Astrocyte (in vitro differentiated cells and primary cell): ENCODE measurements at regions not wholly inside any gene's neighbourhood (a gene's known extent, or its start where the extent isn't known, plus 50 kb on each side); places are given as distances from the start of the nearest gene placed in this dataset.

Experiments used
- DNase-seq: peaks from one replicate; pipeline ENCODE4 v3.0.0-alpha.2; 2010; ENCODE audit warnings: low read depth
- FAIRE-seq: peaks from 2 replicates; lab custom pipeline; 2011; peaks lifted over from hg19 to GRCh38; lab: Jason Lieb, UNC
- H2AFZ ChIP-seq: 2 replicates; pipeline ENCODE4 v1.6.0; 2012; ENCODE audit warnings: low read depth, low read length, inconsistent platforms
- H3K27ac ChIP-seq: 2 replicates; pipeline ENCODE4 v1.5.1; 2011; ENCODE audit warnings: low read depth, low read length, inconsistent platforms
- H3K27me3 ChIP-seq: 2 replicates; pipeline ENCODE4 v1.6.0; 2011; ENCODE audit warnings: low read length, inconsistent platforms; ENCODE audit not compliant: insufficient read depth
- H3K36me3 ChIP-seq: 2 replicates; pipeline ENCODE4 v1.5.1; 2011; ENCODE audit warnings: low read length, inconsistent platforms; ENCODE audit not compliant: insufficient read depth
- H3K4me1 ChIP-seq: 2 replicates; pipeline ENCODE4 v1.5.1; 2011; ENCODE audit warnings: low read length, inconsistent platforms; ENCODE audit not compliant: insufficient read depth
- H3K4me2 ChIP-seq: 2 replicates; pipeline ENCODE4 v1.6.0; 2012; ENCODE audit warnings: low read length, inconsistent platforms
- H3K4me3 ChIP-seq: 2 replicates; pipeline ENCODE4 v1.5.1; 2011; ENCODE audit warnings: low read depth, mild to moderate bottlenecking, low read length, inconsistent platforms; ENCODE audit not compliant: insufficient read depth
- H3K79me2 ChIP-seq: 2 replicates; pipeline ENCODE4 v1.6.0; 2012; ENCODE audit warnings: mild to moderate bottlenecking, low read length, inconsistent platforms; ENCODE audit not compliant: insufficient read depth
- H3K9ac ChIP-seq: 2 replicates; pipeline ENCODE4 v1.6.0; 2012; ENCODE audit warnings: mild to moderate bottlenecking, low read length, inconsistent platforms
- H3K9me3 ChIP-seq: 2 replicates; pipeline ENCODE4 v1.5.1; 2012; ENCODE audit warnings: low read depth, mild to moderate bottlenecking, low read length, inconsistent platforms; ENCODE audit not compliant: insufficient read depth
- H4K20me1 ChIP-seq: 2 replicates; pipeline ENCODE4 v1.6.0; 2012; ENCODE audit warnings: low read length, inconsistent platforms; ENCODE audit not compliant: insufficient read depth
- H3K27ac Mint-ChIP-seq: one replicate; pipeline ENCODE4 v1.8.0; 2021; ENCODE audit warnings: mild to moderate bottlenecking, mixed read lengths; ENCODE audit not compliant: unreplicated experiment
- H3K27me3 Mint-ChIP-seq: one replicate; pipeline ENCODE4 v1.8.0; 2021; ENCODE audit warnings: low read depth, mixed read lengths; ENCODE audit not compliant: unreplicated experiment
- H3K36me3 Mint-ChIP-seq: one replicate; pipeline ENCODE4 v1.8.0; 2021; ENCODE audit warnings: low read depth, mixed read lengths; ENCODE audit not compliant: unreplicated experiment
- H3K4me1 Mint-ChIP-seq: one replicate; pipeline ENCODE4 v1.8.0; 2021; ENCODE audit warnings: low read depth, mixed read lengths; ENCODE audit not compliant: unreplicated experiment
- H3K4me3 Mint-ChIP-seq: one replicate; pipeline ENCODE4 v1.8.0; 2021; ENCODE audit warnings: mild to moderate bottlenecking, moderate library complexity, mixed read lengths; ENCODE audit not compliant: unreplicated experiment
- H3K9me3 Mint-ChIP-seq: one replicate; pipeline ENCODE4 v1.8.0; 2021; ENCODE audit warnings: mild to moderate bottlenecking, mixed read lengths; ENCODE audit not compliant: unreplicated experiment
- EZH2 ChIP-seq: IDR thresholded peaks from 2 replicates; pipeline ENCODE4 v1.6.1; 2012; ENCODE audit warnings: mild to moderate bottlenecking, low read length, inconsistent platforms; ENCODE audit not compliant: insufficient read depth
- TF ChIP-seq, protein P1 (sequence below): IDR thresholded peaks from 2 replicates; pipeline ENCODE4 v1.5.1; 2011; ENCODE audit warnings: low read depth, mild to moderate bottlenecking, inconsistent platforms, low read length, moderate library complexity; ENCODE audit not compliant: insufficient read depth

DNA sequence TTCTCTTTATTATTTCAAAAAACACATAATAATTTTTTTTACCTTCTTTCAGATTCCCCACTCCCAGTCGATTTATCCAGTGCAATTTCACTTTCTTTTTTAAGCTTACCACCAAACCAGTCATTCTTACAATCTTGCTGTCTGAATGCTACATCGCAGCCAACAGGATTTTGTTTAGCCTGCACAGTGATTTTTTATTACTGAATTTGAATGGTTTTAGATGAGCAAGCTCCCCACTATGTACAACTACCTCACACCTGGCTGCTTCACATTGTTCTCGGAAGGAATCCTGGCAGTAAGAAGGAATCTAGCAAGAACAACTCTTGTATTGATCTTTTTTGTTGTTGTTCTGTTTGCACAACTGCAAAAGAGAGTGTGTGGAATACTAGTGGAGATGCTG lies 668.1 kb upstream of the WWC1 start:
- peaks cover 6% of the 10 kb centered on the region for H3K36me3 Mint-ChIP-seq
- FAIRE-seq (no peak), DNase-seq (peak; percentile 43)
- no peak for TF ChIP-seq EZH2
- TF ChIP-seq, protein P1, sequence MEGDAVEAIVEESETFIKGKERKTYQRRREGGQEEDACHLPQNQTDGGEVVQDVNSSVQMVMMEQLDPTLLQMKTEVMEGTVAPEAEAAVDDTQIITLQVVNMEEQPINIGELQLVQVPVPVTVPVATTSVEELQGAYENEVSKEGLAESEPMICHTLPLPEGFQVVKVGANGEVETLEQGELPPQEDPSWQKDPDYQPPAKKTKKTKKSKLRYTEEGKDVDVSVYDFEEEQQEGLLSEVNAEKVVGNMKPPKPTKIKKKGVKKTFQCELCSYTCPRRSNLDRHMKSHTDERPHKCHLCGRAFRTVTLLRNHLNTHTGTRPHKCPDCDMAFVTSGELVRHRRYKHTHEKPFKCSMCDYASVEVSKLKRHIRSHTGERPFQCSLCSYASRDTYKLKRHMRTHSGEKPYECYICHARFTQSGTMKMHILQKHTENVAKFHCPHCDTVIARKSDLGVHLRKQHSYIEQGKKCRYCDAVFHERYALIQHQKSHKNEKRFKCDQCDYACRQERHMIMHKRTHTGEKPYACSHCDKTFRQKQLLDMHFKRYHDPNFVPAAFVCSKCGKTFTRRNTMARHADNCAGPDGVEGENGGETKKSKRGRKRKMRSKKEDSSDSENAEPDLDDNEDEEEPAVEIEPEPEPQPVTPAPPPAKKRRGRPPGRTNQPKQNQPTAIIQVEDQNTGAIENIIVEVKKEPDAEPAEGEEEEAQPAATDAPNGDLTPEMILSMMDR: no peak
- Histone ChIP-seq H3K9ac (peak overlapping the region; percentile 25), H3K79me2 (no peaks in the 10 kb centered on the region), H3K9me3 (no peaks in the 10 kb centered on the region), H3K36me3 (no peaks in the 10 kb centered on the region), H3K4me1 (peaks cover 5% of the 10 kb centered on the region), H3K27me3 (no peaks in the 10 kb centered on the region), H4K20me1 (no peaks in the 10 kb centered on the region), H3K27ac (no peak overlapping the region), H3K4me3 (no peak overlapping the region), H3K4me2 (peak overlapping the region; percentile 60), H2AFZ (peak overlapping the region; percentile 37)
- H3K4me3 Mint-ChIP-seq: no peak overlapping the region
- H3K9me3 Mint-ChIP-seq: peaks cover 6% of the 10 kb centered on the region
- H3K27me3 Mint-ChIP-seq: no peaks in the 10 kb centered on the region
- peaks cover 14% of the 10 kb centered on the region for H3K4me1 Mint-ChIP-seq
- H3K27ac Mint-ChIP-seq: no peak overlapping the region

DNA sequence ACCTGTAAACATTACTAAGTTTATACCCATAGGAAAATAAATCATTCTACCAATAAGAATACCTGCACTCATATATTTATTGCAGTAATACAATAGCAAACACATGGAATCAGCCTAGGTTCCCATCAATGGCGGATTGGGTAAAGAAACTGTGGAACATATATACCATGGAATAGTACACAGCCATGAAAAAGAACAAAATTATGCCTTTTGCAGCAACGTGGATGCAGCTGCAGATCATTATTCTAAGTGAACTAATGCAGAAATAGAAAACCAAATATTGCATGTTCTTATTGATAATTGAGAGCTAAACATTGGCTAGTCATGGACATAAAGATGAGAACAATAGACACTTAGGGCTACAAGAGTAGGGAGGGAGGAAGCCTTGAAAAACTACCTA lies 667.4 kb upstream of the WWC1 start:
- Histone ChIP-seq H3K79me2 (no peaks in the 10 kb centered on the region), H3K27me3 (no peaks in the 10 kb centered on the region), H3K4me3 (no peak overlapping the region), H3K9ac (no peak overlapping the region), H3K4me2 (no peak overlapping the region), H3K27ac (no peak overlapping the region), H3K9me3 (no peaks in the 10 kb centered on the region), H3K36me3 (no peaks in the 10 kb centered on the region), H2AFZ (no peak overlapping the region), H3K4me1 (peaks cover 5% of the 10 kb centered on the region), H4K20me1 (no peaks in the 10 kb centered on the region)
- H3K36me3 Mint-ChIP-seq: peaks cover 6% of the 10 kb centered on the region
- DNase-seq (no peak), FAIRE-seq (no peak)
- H3K27me3 Mint-ChIP-seq: no peaks in the 10 kb centered on the region
- no peak overlapping the region for H3K4me3 Mint-ChIP-seq
- peaks cover 6% of the 10 kb centered on the region for H3K9me3 Mint-ChIP-seq
- H3K4me1 Mint-ChIP-seq: peaks cover 14% of the 10 kb centered on the region
- no peak for TF ChIP-seq EZH2
- TF ChIP-seq, protein P1: no peak
- no peak overlapping the region for H3K27ac Mint-ChIP-seq

- DNase-seq (peak; percentile 53), FAIRE-seq (no peak)
- no peak overlapping the region for H3K4me2 ChIP-seq
- TF ChIP-seq EZH2: no peak
- TF ChIP-seq, protein P1: no peak
- Mint-ChIP-seq H3K27me3 (no peaks in the 10 kb centered on the region), H3K9me3 (peaks cover 6% of the 10 kb centered on the region), H3K36me3 (peaks cover 6% of the 10 kb centered on the region), H3K27ac (no peak overlapping the region), H3K4me1 (peaks cover 10% of the 10 kb centered on the region), H3K4me3 (no peak overlapping the region)
- H3K36me3 ChIP-seq: no peaks in the 10 kb centered on the region
- no peaks in the 10 kb centered on the region for H4K20me1 ChIP-seq
- no peaks in the 10 kb centered on the region for H3K79me2 ChIP-seq
- no peak overlapping the region for H3K9ac ChIP-seq
- peak overlapping the region; percentile 37 for H3K27ac ChIP-seq
- H2AFZ ChIP-seq: no peak overlapping the region
- H3K4me1 ChIP-seq: peaks cover 5% of the 10 kb centered on the region
- no peaks in the 10 kb centered on the region for H3K9me3 ChIP-seq
- H3K27me3 ChIP-seq: no peaks in the 10 kb centered on the region
- no peak overlapping the region for H3K4me3 ChIP-seq
These were observed 664.9 kb upstream of the WWC1 start for GRCh38 chr5:167626341-167627123.
